Ascending aorta (tissue), 2 donors: ENCODE measurements at regions not wholly inside any gene's neighbourhood (a gene's known extent, or its start where the extent isn't known, plus 50 kb on each side); places are given as distances from the start of the nearest gene placed in this dataset.

Source experiments
- DNase-seq, 2 donors: peaks; one replicate each; pipeline ENCODE4 v3.0.0-alpha.2; 2019; ENCODE audit warnings: low spot score in 2 of 2
- H3K27ac ChIP-seq, 2 donors: fragments of 200-600 bp; sonication (generic); one replicate each; pipeline ENCODE4 v1.5.1; 2016 to 2017; ENCODE audit warnings: mild to moderate bottlenecking in 1 of 2
- H3K27me3 ChIP-seq: fragments of 200-600 bp; sonication (generic); one replicate; pipeline ENCODE4 v1.5.1; 2017
- H3K36me3 ChIP-seq, 2 donors: fragments of 200-600 bp; sonication (generic); one replicate each; pipeline ENCODE4 v1.5.1; 2016
- H3K4me1 ChIP-seq, 2 donors: fragments of 200-600 bp; sonication (generic); one replicate each; pipeline ENCODE4 v1.5.1; 2016 to 2017; ENCODE audit warnings: mild to moderate bottlenecking in 1 of 2
- H3K4me3 ChIP-seq, 2 donors: fragments of 200-600 bp; sonication (generic); one replicate each; pipeline ENCODE4 v1.5.1; 2016 to 2017; ENCODE audit warnings: mild to moderate bottlenecking in 1 of 2
- H3K9me3 ChIP-seq, 2 donors: fragments of 200-600 bp; sonication (generic); one replicate each; pipeline ENCODE4 v1.5.1; 2016
- intact Hi-C: fragments of 100-400 bp; cut with DNase I; formaldehyde crosslinking; loops from one replicate; pipeline ENCODE4 v1.15.1; 2023
- TF ChIP-seq, protein P1 (sequence below), 3 experiments: fragments of 200-600 bp in 2 of 3; fragments of 450-650 bp in 1 of 3; sonication (generic) in 2 of 3; IDR thresholded peaks; one replicate each; pipeline ENCODE4 v1.5.1; 2016 to 2019; ENCODE audit warnings: antibody characterized with exemption in 3 of 3, mild to moderate bottlenecking in 1 of 3, moderate library complexity in 1 of 3

- Histone ChIP-seq H3K4me3 (no peak overlapping the region), H3K4me1 (no peaks in the 10 kb centered on the region), H3K36me3 (no peaks in the 10 kb centered on the region), H3K9me3 (peaks cover 6 to 10% of the 10 kb centered on the region in 2 donors), H3K27me3 (no peaks in the 10 kb centered on the region), H3K27ac (no peak overlapping the region)
- TF ChIP-seq, protein P1, sequence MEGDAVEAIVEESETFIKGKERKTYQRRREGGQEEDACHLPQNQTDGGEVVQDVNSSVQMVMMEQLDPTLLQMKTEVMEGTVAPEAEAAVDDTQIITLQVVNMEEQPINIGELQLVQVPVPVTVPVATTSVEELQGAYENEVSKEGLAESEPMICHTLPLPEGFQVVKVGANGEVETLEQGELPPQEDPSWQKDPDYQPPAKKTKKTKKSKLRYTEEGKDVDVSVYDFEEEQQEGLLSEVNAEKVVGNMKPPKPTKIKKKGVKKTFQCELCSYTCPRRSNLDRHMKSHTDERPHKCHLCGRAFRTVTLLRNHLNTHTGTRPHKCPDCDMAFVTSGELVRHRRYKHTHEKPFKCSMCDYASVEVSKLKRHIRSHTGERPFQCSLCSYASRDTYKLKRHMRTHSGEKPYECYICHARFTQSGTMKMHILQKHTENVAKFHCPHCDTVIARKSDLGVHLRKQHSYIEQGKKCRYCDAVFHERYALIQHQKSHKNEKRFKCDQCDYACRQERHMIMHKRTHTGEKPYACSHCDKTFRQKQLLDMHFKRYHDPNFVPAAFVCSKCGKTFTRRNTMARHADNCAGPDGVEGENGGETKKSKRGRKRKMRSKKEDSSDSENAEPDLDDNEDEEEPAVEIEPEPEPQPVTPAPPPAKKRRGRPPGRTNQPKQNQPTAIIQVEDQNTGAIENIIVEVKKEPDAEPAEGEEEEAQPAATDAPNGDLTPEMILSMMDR (IDR thresholded peaks at IDR 0.05), result no peak
- intact Hi-C loops, result no loop called here
- no peak for DNase-seq
Observed at GRCh38 chr7:155195939-155196523, 101.6 kb upstream of the INSIG1 start.

DNA sequence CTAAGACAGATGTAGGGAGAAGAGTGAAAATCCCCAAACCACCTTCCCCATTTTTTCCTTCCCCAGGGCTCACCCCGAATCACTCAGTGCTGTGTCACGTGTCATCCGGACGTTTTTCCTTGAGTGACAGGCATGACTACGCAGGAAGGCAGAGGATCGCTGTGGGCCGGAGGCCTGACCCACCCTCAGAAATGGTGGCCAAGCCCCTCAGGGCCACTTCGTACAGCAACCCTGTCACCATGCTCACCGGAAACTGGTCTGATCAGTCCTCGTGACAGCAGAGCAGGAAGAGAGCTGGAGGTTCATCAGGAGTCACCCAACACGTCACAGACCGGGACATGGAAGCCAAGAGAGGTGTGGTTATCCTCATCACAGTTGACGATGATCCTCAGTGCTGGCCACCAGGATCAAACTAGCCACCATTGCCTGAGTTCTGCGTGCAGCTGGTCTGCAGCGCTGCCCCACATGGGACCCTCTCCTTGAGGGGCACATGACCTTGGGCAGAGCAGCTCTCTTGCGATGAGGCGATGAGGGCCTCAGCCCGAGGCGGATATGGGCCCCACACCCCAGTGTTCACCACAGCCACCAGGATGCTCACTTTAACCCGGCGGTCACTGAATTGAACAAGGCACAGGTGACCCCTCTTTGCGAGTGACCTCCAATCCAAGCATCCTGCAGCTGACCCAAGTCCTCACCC lies 99.3 kb upstream of the INSIG1 start:
- TF ChIP-seq, protein P1 (IDR thresholded peaks at IDR 0.05), result no peak
- Histone ChIP-seq H3K27ac (no peak overlapping the region), H3K4me1 (no peaks in the 10 kb centered on the region), H3K4me3 (no peak overlapping the region), H3K27me3 (no peaks in the 10 kb centered on the region), H3K36me3 (no peaks in the 10 kb centered on the region), H3K9me3 (peaks cover 6 to 10% of the 10 kb centered on the region in 2 donors)
- DNase-seq, result peak in 1 of 2 donors; percentile 41
- intact Hi-C loops, result no loop called here

- H3K4me3 ChIP-seq, result no peak overlapping the region
- H3K9me3 ChIP-seq, result peaks cover 6 to 10% of the 10 kb centered on the region in 2 donors
- no peaks in the 10 kb centered on the region for H3K27me3 ChIP-seq
- peak in 1 of 2 donors; percentile 40 for DNase-seq
- TF ChIP-seq, protein P1 (IDR thresholded peaks at IDR 0.05), result no peak
- H3K36me3 ChIP-seq, result no peaks in the 10 kb centered on the region
- H3K27ac ChIP-seq, result no peak overlapping the region
- intact Hi-C loops, result no loop called here
- no peaks in the 10 kb centered on the region for H3K4me1 ChIP-seq
Observed at GRCh38 chr7:155198901-155199845, 98.5 kb upstream of the INSIG1 start.

DNA sequence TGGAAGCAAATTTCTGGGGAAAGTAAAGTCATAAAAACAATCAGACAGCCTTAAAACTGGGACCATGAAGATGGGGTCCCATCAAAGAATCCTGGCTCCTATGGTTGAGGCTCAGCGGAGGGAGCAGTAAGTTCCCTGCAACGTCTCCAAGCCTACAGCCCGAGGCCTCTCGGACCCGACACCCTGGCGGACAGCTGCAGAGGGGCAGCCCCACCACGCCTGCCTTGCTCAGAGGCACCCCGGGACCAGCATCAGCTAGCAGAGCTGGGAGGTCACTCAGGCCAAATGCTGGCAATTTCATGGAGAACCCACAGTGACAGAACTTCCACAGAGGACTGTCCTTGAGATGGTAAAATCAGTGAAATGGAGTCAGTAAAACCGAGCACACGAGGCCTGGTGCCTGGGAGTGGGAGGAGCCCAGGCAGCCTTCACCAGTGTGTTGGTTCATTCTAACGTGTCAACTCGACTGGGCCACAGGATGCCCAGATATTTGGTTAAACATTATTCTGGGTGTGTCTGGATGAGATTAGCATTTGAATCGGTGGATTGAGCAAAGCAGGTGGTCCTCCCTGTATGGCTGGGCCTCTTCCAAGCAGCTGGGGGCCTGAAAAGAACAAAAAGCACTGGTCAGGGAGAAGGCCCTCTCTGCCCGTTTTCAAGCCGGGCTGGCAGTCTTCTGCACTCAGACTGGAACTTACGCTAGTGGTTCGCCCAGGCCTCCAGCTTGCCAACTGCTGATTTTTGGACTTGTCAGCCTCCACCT lies 96.2 kb upstream of the INSIG1 start:
- Histone ChIP-seq H3K4me3 (no peak overlapping the region), H3K27ac (no peak overlapping the region), H3K27me3 (no peaks in the 10 kb centered on the region), H3K4me1 (no peaks in the 10 kb centered on the region), H3K9me3 (peaks cover 0 to 3% of the 10 kb centered on the region in 2 donors), H3K36me3 (no peaks in the 10 kb centered on the region)
- TF ChIP-seq, protein P1 (IDR thresholded peaks at IDR 0.05), result no peak
- intact Hi-C loops, result no loop called here
- peak in 1 of 2 donors; percentile 25 for DNase-seq
